Hepatocyte (in vitro differentiated cells): ENCODE measurements at regions not wholly inside any gene's neighbourhood (a gene's known extent, or its start where the extent isn't known, plus 50 kb on each side); places are given as distances from the start of the nearest gene placed in this dataset.

Experiments
- DNase-seq: peaks from one replicate; pipeline ENCODE4 v3.0.0-alpha.2; 2016; ENCODE audit warnings: low spot score
- H2AFZ ChIP-seq: fragments of 200-600 bp; sonication (generic); 2 replicates; pipeline ENCODE4 v1.6.0; 2016; ENCODE audit warnings: antibody characterized with exemption, mild to moderate bottlenecking
- H3K27ac ChIP-seq: fragments of 200-600 bp; sonication (generic); 2 replicates; pipeline ENCODE4 v1.5.1; 2016; ENCODE audit warnings: mild to moderate bottlenecking
- H3K27me3 ChIP-seq: fragments of 200-600 bp; sonication (generic); 2 replicates; pipeline ENCODE4 v1.6.1; 2016
- H3K36me3 ChIP-seq: fragments of 200-600 bp; sonication (generic); replicated peaks from 2 replicates; pipeline ENCODE4 v1.5.1; 2016; ENCODE audit warnings: low read depth; ENCODE audit not compliant: insufficient read depth
- H3K4me1 ChIP-seq: fragments of 200-600 bp; sonication (generic); 2 replicates; pipeline ENCODE4 v1.5.1; 2016; ENCODE audit warnings: mild to moderate bottlenecking, moderate library complexity; ENCODE audit not compliant: insufficient read depth
- H3K4me2 ChIP-seq: fragments of 200-600 bp; sonication (generic); 2 replicates; pipeline ENCODE4 v1.6.0; 2016
- H3K4me3 ChIP-seq: fragments of 200-600 bp; sonication (generic); 2 replicates; pipeline ENCODE4 v1.5.1; 2016; ENCODE audit warnings: mild to moderate bottlenecking
- H3K79me2 ChIP-seq: fragments of 200-600 bp; sonication (generic); 2 replicates; pipeline ENCODE4 v1.6.0; 2017; ENCODE audit warnings: mild to moderate bottlenecking
- H3K9me2 ChIP-seq: fragments of 200-600 bp; sonication (generic); replicated peaks from 2 replicates; pipeline ENCODE4 v1.6.0; 2017; ENCODE audit warnings: mild to moderate bottlenecking; ENCODE audit not compliant: insufficient read depth
- H3K9me3 ChIP-seq: fragments of 200-600 bp; sonication (generic); 2 replicates; pipeline ENCODE4 v1.5.1; 2016; ENCODE audit warnings: low read depth, mild to moderate bottlenecking
- H4K20me1 ChIP-seq: fragments of 200-600 bp; sonication (generic); 2 replicates; pipeline ENCODE4 v1.6.0; 2016; ENCODE audit warnings: mild to moderate bottlenecking; ENCODE audit not compliant: insufficient read depth, poor library complexity, severe bottlenecking
- EZH2 ChIP-seq: fragments of 200-600 bp; sonication (generic); IDR thresholded peaks from 2 replicates; pipeline ENCODE4 v1.6.1; 2016; ENCODE audit warnings: antibody characterized with exemption, mild to moderate bottlenecking, borderline replicate concordance
- EZH2phosphoT487 ChIP-seq: fragments of 200-600 bp; sonication (generic); IDR thresholded peaks from one replicate; pipeline ENCODE4 v1.6.1; 2018; ENCODE audit warnings: antibody characterized with exemption, mild to moderate bottlenecking, low read depth, moderate library complexity; ENCODE audit not compliant: unreplicated experiment, severe bottlenecking
- WGBS: methylation state at CpG from one replicate; pipeline ENCODE4 v1.1.6; 2016; ENCODE audit warnings: low lambda C conversion rate; ENCODE audit errors: missing lambda C conversion rate; 5-methylcytosine and 5-hydroxymethylcytosine counted together
- TF ChIP-seq, protein P1 (sequence below): fragments of 200-600 bp; sonication (generic); IDR thresholded peaks from 2 replicates; pipeline ENCODE4 v1.5.1; 2016; ENCODE audit warnings: antibody characterized with exemption, mild to moderate bottlenecking; ENCODE audit not compliant: poor library complexity

DNA sequence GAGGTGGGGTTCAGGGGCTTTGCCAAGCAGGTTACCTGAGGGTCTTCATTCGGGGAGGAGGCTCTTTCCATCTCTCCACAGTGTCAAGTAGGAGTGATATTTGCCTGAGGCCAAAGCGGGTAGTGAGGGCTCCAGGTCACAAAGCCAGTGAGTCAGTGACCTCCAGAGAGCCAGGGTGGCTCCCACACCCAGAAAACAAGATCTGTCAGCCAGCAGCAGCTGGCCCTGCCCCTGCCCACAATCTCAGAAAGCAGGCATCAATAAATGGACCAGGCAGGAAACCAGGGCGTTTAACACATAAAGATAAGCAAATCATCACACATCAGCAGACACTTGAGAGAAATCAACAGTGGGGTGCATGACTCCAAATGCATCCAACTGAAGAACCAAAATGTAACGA lies 250.8 kb downstream of the CDH26 start:
- Histone ChIP-seq H3K36me3 (no peaks in the 10 kb centered on the region), H3K27ac (no peak overlapping the region), H3K4me2 (no peak overlapping the region), H4K20me1 (no peaks in the 10 kb centered on the region), H3K9me2 (no peaks in the 10 kb centered on the region), H3K79me2 (no peaks in the 10 kb centered on the region), H3K27me3 (peaks cover 14% of the 10 kb centered on the region), H3K4me1 (no peaks in the 10 kb centered on the region), H3K9me3 (no peaks in the 10 kb centered on the region), H2AFZ (no peak overlapping the region), H3K4me3 (no peak overlapping the region)
- TF ChIP-seq EZH2, result no peak
- no peak for TF ChIP-seq EZH2phosphoT487
- TF ChIP-seq, protein P1, sequence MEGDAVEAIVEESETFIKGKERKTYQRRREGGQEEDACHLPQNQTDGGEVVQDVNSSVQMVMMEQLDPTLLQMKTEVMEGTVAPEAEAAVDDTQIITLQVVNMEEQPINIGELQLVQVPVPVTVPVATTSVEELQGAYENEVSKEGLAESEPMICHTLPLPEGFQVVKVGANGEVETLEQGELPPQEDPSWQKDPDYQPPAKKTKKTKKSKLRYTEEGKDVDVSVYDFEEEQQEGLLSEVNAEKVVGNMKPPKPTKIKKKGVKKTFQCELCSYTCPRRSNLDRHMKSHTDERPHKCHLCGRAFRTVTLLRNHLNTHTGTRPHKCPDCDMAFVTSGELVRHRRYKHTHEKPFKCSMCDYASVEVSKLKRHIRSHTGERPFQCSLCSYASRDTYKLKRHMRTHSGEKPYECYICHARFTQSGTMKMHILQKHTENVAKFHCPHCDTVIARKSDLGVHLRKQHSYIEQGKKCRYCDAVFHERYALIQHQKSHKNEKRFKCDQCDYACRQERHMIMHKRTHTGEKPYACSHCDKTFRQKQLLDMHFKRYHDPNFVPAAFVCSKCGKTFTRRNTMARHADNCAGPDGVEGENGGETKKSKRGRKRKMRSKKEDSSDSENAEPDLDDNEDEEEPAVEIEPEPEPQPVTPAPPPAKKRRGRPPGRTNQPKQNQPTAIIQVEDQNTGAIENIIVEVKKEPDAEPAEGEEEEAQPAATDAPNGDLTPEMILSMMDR, result no peak
- 69% methylated on average over 4 of the region's 4 CpGs for WGBS
- DNase-seq, result no peak

DNA sequence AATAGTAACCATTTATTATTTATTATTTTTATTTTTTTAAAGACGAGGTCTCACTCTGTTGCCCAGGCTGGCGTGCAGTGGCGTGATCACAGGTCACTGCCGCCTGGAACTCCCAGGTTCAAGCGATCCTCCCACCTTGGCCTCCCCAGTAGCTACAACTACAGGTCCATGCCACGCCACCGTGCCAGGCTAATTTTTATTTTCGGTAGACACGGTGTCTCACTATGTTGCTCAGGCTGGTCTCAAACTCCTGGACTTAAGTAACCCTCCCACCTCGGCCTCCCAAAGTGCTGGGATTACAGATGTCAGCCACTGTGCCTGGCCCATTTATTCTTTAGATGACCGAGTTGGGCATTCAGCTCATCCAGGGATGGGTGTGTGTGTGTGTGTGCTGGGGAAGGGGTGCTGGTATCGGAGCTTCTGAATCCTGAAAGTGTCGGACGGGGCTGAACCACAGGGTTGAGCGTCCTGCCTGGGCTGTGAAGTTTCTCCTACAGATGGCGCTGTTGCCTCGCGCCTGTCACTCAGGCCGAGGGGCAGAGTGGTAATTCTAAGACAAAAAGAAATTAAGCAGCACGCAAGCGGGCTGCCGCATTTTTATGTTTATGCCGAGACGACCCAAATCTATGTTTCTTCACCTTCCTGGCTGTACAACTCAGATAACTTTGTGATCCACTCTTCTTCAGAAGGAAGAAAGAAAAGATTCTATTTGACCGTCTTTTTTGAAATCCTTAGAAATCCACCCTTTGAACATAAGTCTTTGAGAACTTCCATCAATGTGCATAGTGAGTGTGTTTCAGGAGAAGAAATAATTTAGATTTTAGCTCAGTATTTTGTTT lies 252.8 kb downstream of the CDH26 start:
- peak; percentile 73 for DNase-seq
- no peak overlapping the region for H3K4me3 ChIP-seq
- no peak overlapping the region for H3K4me2 ChIP-seq
- H3K27ac ChIP-seq, result no peak overlapping the region
- no peaks in the 10 kb centered on the region for H3K9me2 ChIP-seq
- no peaks in the 10 kb centered on the region for H3K9me3 ChIP-seq
- 43% methylated on average over 25 of the region's 25 CpGs for WGBS
- no peaks in the 10 kb centered on the region for H4K20me1 ChIP-seq
- no peaks in the 10 kb centered on the region for H3K4me1 ChIP-seq
- no peak overlapping the region for H2AFZ ChIP-seq
- TF ChIP-seq EZH2, result no peak
- TF ChIP-seq, protein P1, result peak; percentile 88
- no peaks in the 10 kb centered on the region for H3K36me3 ChIP-seq
- no peaks in the 10 kb centered on the region for H3K79me2 ChIP-seq
- H3K27me3 ChIP-seq, result peaks cover 14% of the 10 kb centered on the region

DNA sequence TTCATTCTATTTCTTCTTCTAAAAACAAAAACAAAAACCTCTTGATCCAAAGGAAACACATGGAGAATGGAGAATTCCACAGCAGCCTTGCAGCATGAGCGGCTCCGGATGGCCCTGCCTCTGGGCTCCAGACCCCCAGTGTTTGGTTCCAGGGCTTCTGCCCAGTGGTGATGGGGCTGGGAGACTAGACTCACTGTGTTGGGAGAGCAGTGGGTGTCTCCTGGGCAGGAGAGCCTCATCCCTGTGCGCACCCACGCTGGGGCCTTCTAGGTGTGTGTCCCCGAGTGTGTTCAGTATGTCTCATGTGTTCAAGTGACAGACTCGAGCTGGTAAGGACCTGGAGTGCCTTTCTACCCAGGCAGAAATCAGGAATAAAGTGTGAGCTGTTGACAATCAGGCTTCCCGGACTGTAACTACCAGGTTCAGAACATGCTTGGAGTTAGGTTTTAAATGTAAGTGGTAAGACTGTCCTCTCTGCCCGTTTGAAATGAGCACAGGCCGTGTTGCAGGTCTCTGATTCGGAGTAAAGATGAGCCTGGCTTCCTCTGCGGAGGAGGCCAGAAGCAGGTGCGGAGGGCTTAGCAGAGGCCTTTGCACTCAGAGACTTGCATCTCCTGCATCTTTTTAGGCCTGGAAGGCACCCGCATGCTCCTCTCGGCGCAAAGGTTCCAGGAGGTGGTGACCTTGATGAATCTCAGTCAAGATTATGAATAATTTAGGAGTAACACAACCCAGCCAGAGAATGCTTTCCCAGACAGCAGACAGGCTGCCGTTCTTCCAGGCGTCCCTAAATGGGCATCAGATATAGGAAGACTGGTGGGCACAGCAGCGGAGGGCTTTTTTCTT lies 253.6 kb downstream of the CDH26 start:
- Histone ChIP-seq H3K4me3 (no peak overlapping the region), H3K9me2 (no peaks in the 10 kb centered on the region), H3K4me2 (no peak overlapping the region), H2AFZ (no peak overlapping the region), H3K9me3 (no peaks in the 10 kb centered on the region), H3K36me3 (no peaks in the 10 kb centered on the region), H4K20me1 (no peaks in the 10 kb centered on the region), H3K27me3 (peaks cover 14% of the 10 kb centered on the region), H3K27ac (no peak overlapping the region), H3K79me2 (no peaks in the 10 kb centered on the region), H3K4me1 (no peaks in the 10 kb centered on the region)
- DNase-seq, result no peak
- 92% methylated on average over 18 of the region's 18 CpGs for WGBS
- TF ChIP-seq EZH2phosphoT487 (no peak), EZH2 (no peak)
- TF ChIP-seq, protein P1, result no peak
